ENCODE measurements at regions not wholly inside any gene's neighbourhood (a gene's known extent, or its start where the extent isn't known, plus 50 kb on each side); places are given as distances from the start of the nearest gene placed in this dataset.

DNA sequence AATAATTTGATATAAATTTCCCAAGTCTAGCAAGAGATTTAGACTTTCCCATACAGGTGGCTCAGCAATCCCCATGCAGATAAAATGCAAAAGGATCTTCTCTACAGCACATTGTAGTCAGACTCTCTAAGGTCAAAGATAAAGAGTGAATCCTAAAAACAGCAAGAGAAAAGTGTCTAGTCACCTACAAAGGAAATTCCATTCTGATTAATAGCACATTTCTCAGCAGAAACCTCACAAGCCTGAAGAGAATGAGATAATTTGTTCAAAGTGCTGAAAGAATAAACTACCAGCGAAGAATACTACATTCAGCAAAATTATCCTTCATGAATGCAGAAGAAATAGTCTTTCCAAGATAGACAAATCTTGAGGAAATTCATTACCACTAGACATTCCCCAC is 493.3 kb downstream of the PRELID2 start:
- ChIA-PET POLR2A (no interaction called here), CTCF (no interaction called here)
- Histone ChIP-seq H3K27me3 (ENCODE audit: control insufficient read depth, insufficient read depth, low read length) (no peaks in the 10 kb centered on the region), H3K36me3 (ENCODE audit: control insufficient read depth, insufficient read depth, low read length) (no peaks in the 10 kb centered on the region), H3K4me3 (ENCODE audit: low read depth, low read length) (no peak overlapping the region)
- DNase-seq (ENCODE audit: low read depth): no peak
- TF ChIP-seq CTCF (IDR thresholded peaks at IDR 0.05; ENCODE audit: insufficient read depth, low read depth, low read length): no peak

- Histone ChIP-seq H3K36me3 (ENCODE audit: control insufficient read depth, insufficient read depth, low read length) (no peaks in the 10 kb centered on the region), H3K4me3 (ENCODE audit: low read depth, low read length) (no peak overlapping the region), H3K27me3 (ENCODE audit: control insufficient read depth, insufficient read depth, low read length) (no peaks in the 10 kb centered on the region)
- no peak for DNase-seq (ENCODE audit: low read depth)
- CTCF ChIA-PET: no interaction called here
- no peak for TF ChIP-seq CTCF (IDR thresholded peaks at IDR 0.05; ENCODE audit: insufficient read depth, low read depth, low read length)
- POLR2A ChIA-PET: no interaction called here
These were observed 495.0 kb downstream of the PRELID2 start for GRCh38 chr5:145340099-145340498.

GRCh38 chr5:145324767-145325479 is 510.2 kb downstream of the PRELID2 start:
- CTCF ChIA-PET: interaction anchor here (1.5 kb wide), 1 partner anchor 22 kb away, joined by 5 read pairs; no protein-coding TSS in a partner anchor

DNA sequence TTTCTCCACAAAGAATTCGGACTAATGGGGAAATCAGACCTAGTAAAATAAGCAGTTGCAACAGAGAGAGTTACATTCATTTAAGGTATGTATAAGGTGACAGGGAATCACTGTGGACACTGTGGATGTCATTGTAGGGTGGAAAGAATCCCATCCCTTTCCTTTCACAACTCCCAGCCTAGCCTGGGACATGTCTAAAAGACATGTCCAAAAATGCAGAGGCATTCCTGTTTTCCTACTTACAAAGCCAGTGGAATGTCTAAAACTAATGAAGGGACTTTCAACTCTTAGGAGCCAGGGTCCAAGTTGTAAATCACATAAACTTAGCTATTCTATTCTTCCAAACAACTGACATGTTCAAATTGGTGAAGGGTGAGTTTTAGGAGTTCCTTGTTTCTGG is 511.0 kb downstream of the PRELID2 start:
- no peaks in the 10 kb centered on the region for H3K36me3 ChIP-seq (ENCODE audit: control insufficient read depth, insufficient read depth, low read length)
- no peaks in the 10 kb centered on the region for H3K27me3 ChIP-seq (ENCODE audit: control insufficient read depth, insufficient read depth, low read length)
- CTCF ChIA-PET: no interaction called here
- DNase-seq (ENCODE audit: low read depth): no peak
- no peak overlapping the region for H3K4me3 ChIP-seq (ENCODE audit: low read depth, low read length)
- no peak for TF ChIP-seq CTCF (IDR thresholded peaks at IDR 0.05; ENCODE audit: insufficient read depth, low read depth, low read length)
- POLR2A ChIA-PET: no interaction called here

More at GRCh38 chr5:145324767-145325479, 510.2 kb downstream of the PRELID2 start:
- H3K36me3 ChIP-seq (ENCODE audit: control insufficient read depth, insufficient read depth, low read length): no peaks in the 10 kb centered on the region
- TF ChIP-seq CTCF (IDR thresholded peaks at IDR 0.05; ENCODE audit: insufficient read depth, low read depth, low read length): no peak
- POLR2A ChIA-PET: no interaction called here
- H3K27me3 ChIP-seq (ENCODE audit: control insufficient read depth, insufficient read depth, low read length): no peaks in the 10 kb centered on the region
- no peak for DNase-seq (ENCODE audit: low read depth)
- H3K4me3 ChIP-seq (ENCODE audit: low read depth, low read length): no peak overlapping the region

DNA sequence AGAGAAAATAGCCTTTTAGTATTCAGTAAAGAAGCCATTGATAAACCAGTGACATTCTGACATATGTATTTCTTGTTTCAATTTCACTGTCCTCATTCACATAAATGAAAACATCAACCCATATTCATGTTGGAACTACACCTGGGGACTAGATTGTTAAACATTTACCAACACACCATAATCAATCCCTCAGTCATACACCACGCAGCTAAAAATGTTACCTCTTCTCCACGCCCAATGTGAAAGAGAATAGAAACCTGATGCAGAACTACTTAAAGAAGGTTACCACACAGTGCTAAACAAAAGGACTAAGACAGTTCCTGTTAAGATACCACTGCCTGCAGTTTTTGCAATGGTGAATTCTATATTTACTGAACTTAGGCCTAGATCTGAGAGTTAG is 518.9 kb downstream of the PRELID2 start:
- CTCF ChIA-PET: no interaction called here
- no peak overlapping the region for H3K4me3 ChIP-seq (ENCODE audit: low read depth, low read length)
- TF ChIP-seq CTCF (IDR thresholded peaks at IDR 0.05; ENCODE audit: insufficient read depth, low read depth, low read length): no peak
- DNase-seq (ENCODE audit: low read depth): no peak
- no peaks in the 10 kb centered on the region for H3K36me3 ChIP-seq (ENCODE audit: control insufficient read depth, insufficient read depth, low read length)
- POLR2A ChIA-PET: no interaction called here
- no peaks in the 10 kb centered on the region for H3K27me3 ChIP-seq (ENCODE audit: control insufficient read depth, insufficient read depth, low read length)
